HEK293 (cell line): ENCODE measurements at regions not wholly inside any gene's neighbourhood (a gene's known extent, or its start where the extent isn't known, plus 50 kb on each side); places are given as distances from the start of the nearest gene placed in this dataset.

Experiments
- SETDB1 ChIP-seq: IDR thresholded peaks from one replicate; pipeline ENCODE4 v1.6.1; 2017; ENCODE audit warnings: mild to moderate bottlenecking, low read length, moderate library complexity, mixed read lengths; ENCODE audit not compliant: insufficient read length
- TF ChIP-seq, protein P1 (sequence below): fragments of 450-650 bp; formaldehyde crosslinking; IDR thresholded peaks from 2 replicates; pipeline ENCODE4 v1.5.1; 2016; ENCODE audit warnings: missing biosample characterization, missing genetic modification characterization

GRCh38 chr2:2787301-2787907, 456.3 kb upstream of the MYT1L start:
- TF ChIP-seq, protein P1, sequence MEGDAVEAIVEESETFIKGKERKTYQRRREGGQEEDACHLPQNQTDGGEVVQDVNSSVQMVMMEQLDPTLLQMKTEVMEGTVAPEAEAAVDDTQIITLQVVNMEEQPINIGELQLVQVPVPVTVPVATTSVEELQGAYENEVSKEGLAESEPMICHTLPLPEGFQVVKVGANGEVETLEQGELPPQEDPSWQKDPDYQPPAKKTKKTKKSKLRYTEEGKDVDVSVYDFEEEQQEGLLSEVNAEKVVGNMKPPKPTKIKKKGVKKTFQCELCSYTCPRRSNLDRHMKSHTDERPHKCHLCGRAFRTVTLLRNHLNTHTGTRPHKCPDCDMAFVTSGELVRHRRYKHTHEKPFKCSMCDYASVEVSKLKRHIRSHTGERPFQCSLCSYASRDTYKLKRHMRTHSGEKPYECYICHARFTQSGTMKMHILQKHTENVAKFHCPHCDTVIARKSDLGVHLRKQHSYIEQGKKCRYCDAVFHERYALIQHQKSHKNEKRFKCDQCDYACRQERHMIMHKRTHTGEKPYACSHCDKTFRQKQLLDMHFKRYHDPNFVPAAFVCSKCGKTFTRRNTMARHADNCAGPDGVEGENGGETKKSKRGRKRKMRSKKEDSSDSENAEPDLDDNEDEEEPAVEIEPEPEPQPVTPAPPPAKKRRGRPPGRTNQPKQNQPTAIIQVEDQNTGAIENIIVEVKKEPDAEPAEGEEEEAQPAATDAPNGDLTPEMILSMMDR (tag by site-specific recombination) = no peak
- no peak for TF ChIP-seq SETDB1
